H1 (cell line): ENCODE measurements at regions not wholly inside any gene's neighbourhood (a gene's known extent, or its start where the extent isn't known, plus 50 kb on each side); places are given as distances from the start of the nearest gene placed in this dataset.

ENCODE experiments used
- CTCF ChIA-PET: fragments of 300-600 bp; sonication (Branson Sonifier 250); formaldehyde crosslinking; loops from one replicate; lab custom pipeline; 2021; ENCODE audit not compliant: partially characterized antibody; lab: Charles Lee
- POLR2A ChIA-PET: fragments of 300-600 bp; sonication (Branson Sonifier 250); formaldehyde crosslinking; loops from one replicate; lab custom pipeline; 2021; ENCODE audit warnings: inconsistent platforms; ENCODE audit not compliant: partially characterized antibody; lab: Charles Lee
- DNase-seq, 2 experiments: peaks; one replicate each; pipeline versions ENCODE4 v3.0.0 to v3.0.0-alpha.2; 2010 to 2022; ENCODE audit warnings: low spot score in 2 of 2, low read depth in 1 of 2, mixed read lengths in 1 of 2
- FAIRE-seq: peaks from 2 replicates; lab custom pipeline; 2011; peaks lifted over from hg19 to GRCh38; lab: Jason Lieb, UNC
- H2AFZ ChIP-seq: 2 replicates; pipeline ENCODE4 v1.8.1; 2012; ENCODE audit warnings: low read length, inconsistent platforms
- H2AK5ac ChIP-seq: 2 replicates; pipeline ENCODE4 v1.6.1; 2013; ENCODE audit warnings: low read depth, low read length
- H2BK120ac ChIP-seq: replicated peaks from 2 replicates; pipeline ENCODE3; 2013; ENCODE audit warnings: low read depth, low read length, inconsistent platforms
- H2BK12ac ChIP-seq: 2 replicates; pipeline ENCODE4 v1.6.1; 2013; ENCODE audit warnings: low read depth, low read length
- H2BK15ac ChIP-seq: 2 replicates; pipeline ENCODE4 v1.6.1; 2013; ENCODE audit warnings: low read length
- H2BK20ac ChIP-seq: 2 replicates; pipeline ENCODE4 v1.6.1; 2013; ENCODE audit warnings: low read length
- H2BK5ac ChIP-seq: 2 replicates; pipeline ENCODE4 v1.6.1; 2013; ENCODE audit warnings: low read depth, low read length
- H3K14ac ChIP-seq: 2 replicates; pipeline ENCODE4 v1.6.1; 2013; ENCODE audit warnings: inconsistent platforms; ENCODE audit not compliant: insufficient read length
- H3K18ac ChIP-seq: 2 replicates; pipeline ENCODE4 v1.6.1; 2013; ENCODE audit warnings: low read length; ENCODE audit errors: extremely low read depth
- H3K23ac ChIP-seq: 2 replicates; pipeline ENCODE4 v1.6.1; 2013; ENCODE audit warnings: inconsistent platforms; ENCODE audit not compliant: insufficient read length
- H3K23me2 ChIP-seq: 2 replicates; pipeline ENCODE4 v1.6.1; 2013; ENCODE audit warnings: low read depth, low read length
- H3K27ac ChIP-seq: 2 replicates; pipeline ENCODE4 v1.6.1; 2011; ENCODE audit warnings: low read depth, low read length, inconsistent platforms
- H3K27me3 ChIP-seq, 4 experiments: replicated peaks in 1 of 4; 1 replicate in 1 of 4; 2 replicates in 3 of 4; pipeline versions ENCODE4 v1.6.1 to v1.8.1; 2011 to 2013; ENCODE audit warnings: low read length in 3 of 4, mild to moderate bottlenecking in 3 of 4, inconsistent platforms in 2 of 4, mixed read lengths in 2 of 4, moderate library complexity in 1 of 4; ENCODE audit not compliant: control insufficient read depth in 3 of 4, insufficient read depth in 3 of 4; ENCODE audit errors: extremely low read depth in 1 of 4
- H3K36me3 ChIP-seq, 4 experiments: 2 replicates each; pipeline versions ENCODE4 v1.6.1 to v1.8.1; 2011 to 2013; ENCODE audit warnings: mild to moderate bottlenecking in 4 of 4, low read length in 3 of 4, moderate library complexity in 2 of 4, control low read depth in 1 of 4, inconsistent platforms in 1 of 4; ENCODE audit not compliant: insufficient read depth in 4 of 4, control insufficient read depth in 2 of 4
- H3K4ac ChIP-seq: replicated peaks from 2 replicates; pipeline ENCODE3; 2013; ENCODE audit warnings: low read length, low read depth, mixed read lengths, inconsistent platforms; ENCODE audit not compliant: insufficient read length
- H3K4me1 ChIP-seq, 4 experiments: replicated peaks in 1 of 4; 1 replicate in 1 of 4; 2 replicates in 3 of 4; pipeline versions ENCODE4 v1.6.1 to v1.8.1; 2011 to 2013; ENCODE audit warnings: low read length in 3 of 4, inconsistent platforms in 2 of 4, mixed read lengths in 1 of 4; ENCODE audit not compliant: insufficient read depth in 4 of 4, control insufficient read depth in 3 of 4
- H3K4me2 ChIP-seq, 2 experiments: 2 replicates each; pipeline versions ENCODE4 v1.6.1 to v1.8.1; 2011 to 2013; ENCODE audit warnings: low read depth in 2 of 2, low read length in 2 of 2, control low read depth in 1 of 2, inconsistent platforms in 1 of 2, mild to moderate bottlenecking in 1 of 2; ENCODE audit not compliant: insufficient read depth in 1 of 2
- H3K4me3 ChIP-seq, 4 experiments: fragments of 200-600, 300-600 bp in 1 of 4; sonication (generic), shearing (Covaris generic), sonication (Bioruptor Twin) in 1 of 4; 2 replicates each; pipeline versions ENCODE4 v1.5.1 to v1.8.1; 2011 to 2016; ENCODE audit warnings: low read length in 4 of 4, low read depth in 3 of 4, control low read depth in 2 of 4, inconsistent platforms in 2 of 4, mild to moderate bottlenecking in 2 of 4, mixed read lengths in 1 of 4, moderate library complexity in 1 of 4; ENCODE audit not compliant: insufficient read depth in 2 of 4; ENCODE audit errors: extremely low read depth in 1 of 4
- H3K56ac ChIP-seq: replicated peaks from 2 replicates; pipeline ENCODE3; 2013; ENCODE audit warnings: low read depth, mild to moderate bottlenecking, mixed read lengths, low read length, inconsistent platforms; ENCODE audit not compliant: insufficient read length
- H3K79me1 ChIP-seq: 2 replicates; pipeline ENCODE4 v1.6.1; 2013; ENCODE audit warnings: low read depth, low read length, control low read depth
- H3K79me2 ChIP-seq, 2 experiments: 2 replicates each; pipeline versions ENCODE4 v1.6.1 to v1.8.1; 2012 to 2013; ENCODE audit warnings: low read length in 2 of 2, mild to moderate bottlenecking in 2 of 2, inconsistent platforms in 1 of 2; ENCODE audit not compliant: insufficient read depth in 2 of 2, control insufficient read depth in 1 of 2
- H3K9ac ChIP-seq, 4 experiments: replicated peaks in 1 of 4; 1 replicate in 1 of 4; 2 replicates in 3 of 4; pipeline versions ENCODE4 v1.6.1 to v1.8.1; 2011 to 2013; ENCODE audit warnings: low read depth in 3 of 4, low read length in 3 of 4, control low read depth in 2 of 4, mild to moderate bottlenecking in 2 of 4, moderate library complexity in 2 of 4, inconsistent platforms in 1 of 4; ENCODE audit errors: extremely low read depth in 1 of 4
- H3K9me3 ChIP-seq, 2 experiments: 2 replicates each; pipeline versions ENCODE4 v1.6.1 to v1.8.1; 2012 to 2013; ENCODE audit warnings: mild to moderate bottlenecking in 2 of 2, moderate library complexity in 2 of 2, control low read depth in 1 of 2, inconsistent platforms in 1 of 2, low read depth in 1 of 2, low read length in 1 of 2, mixed read lengths in 1 of 2; ENCODE audit not compliant: insufficient read depth in 2 of 2
- H4K20me1 ChIP-seq, 2 experiments: replicated peaks in 1 of 2; 2 replicates each; pipeline versions ENCODE3 to v1.8.1; 2011 to 2013; ENCODE audit warnings: inconsistent platforms in 2 of 2, low read length in 2 of 2, mild to moderate bottlenecking in 1 of 2; ENCODE audit not compliant: insufficient read depth in 2 of 2, control insufficient read depth in 1 of 2
- H4K5ac ChIP-seq: 2 replicates; pipeline ENCODE4 v1.6.1; 2013; ENCODE audit warnings: low read length, low read depth, mixed read lengths, inconsistent platforms; ENCODE audit not compliant: insufficient read length
- H4K8ac ChIP-seq: 2 replicates; pipeline ENCODE4 v1.8.0; 2013; ENCODE audit warnings: mild to moderate bottlenecking, moderate library complexity, low read length, inconsistent platforms; ENCODE audit not compliant: insufficient read depth; ENCODE audit errors: extremely low read depth
- H4K91ac ChIP-seq: replicated peaks from 2 replicates; pipeline ENCODE3; 2013; ENCODE audit warnings: low read length, mixed read lengths, inconsistent platforms; ENCODE audit not compliant: insufficient read length
- ASH2L ChIP-seq: fragments of 200-600, 300-600 bp; sonication (generic); IDR thresholded peaks from one replicate; pipeline ENCODE4 v1.7.1; 2017; ENCODE audit warnings: low read length
- POLR2A ChIP-seq, 2 experiments: IDR thresholded peaks; 1 replicate in 1 of 2; 2 replicates in 1 of 2; pipeline ENCODE4 v1.6.1; 2011; ENCODE audit warnings: low read depth in 2 of 2, low read length in 2 of 2, mild to moderate bottlenecking in 2 of 2; ENCODE audit errors: control extremely low read depth in 1 of 2
- POU5F1 ChIP-seq: IDR thresholded peaks from 2 replicates; pipeline ENCODE4 v1.6.1; 2011; ENCODE audit warnings: low read depth, mild to moderate bottlenecking, low read length, moderate library complexity
- RNF2 ChIP-seq: fragments of 200-900, 300-1000 bp; sonication (generic); IDR thresholded peaks from 2 replicates; pipeline ENCODE4 v1.7.1; 2016; ENCODE audit warnings: borderline replicate concordance, low read depth, mild to moderate bottlenecking, antibody characterized with exemption, low read length; ENCODE audit not compliant: poor library complexity, severe bottlenecking; ENCODE audit errors: missing control alignments
- SIN3A ChIP-seq, 2 experiments: IDR thresholded peaks in 1 of 2; conservative IDR thresholded peaks in 1 of 2; 2 replicates each; pipeline ENCODE4 v1.6.1; 2011 to 2012; ENCODE audit warnings: low read length in 2 of 2, improper control_type of control experiment in 1 of 2, low read depth in 1 of 2, mild to moderate bottlenecking in 1 of 2
- SP4 ChIP-seq: IDR thresholded peaks from 2 replicates; pipeline ENCODE4 v1.6.1; 2012; ENCODE audit warnings: low read length, inconsistent platforms
- SRF ChIP-seq: IDR thresholded peaks from 2 replicates; pipeline ENCODE4 v1.6.1; 2011; ENCODE audit warnings: mild to moderate bottlenecking, low read depth, low read length, moderate library complexity
- TAF1 ChIP-seq: IDR thresholded peaks from 2 replicates; pipeline ENCODE4 v1.6.1; 2011; ENCODE audit warnings: mild to moderate bottlenecking, low read depth, low read length
- ZNF274 ChIP-seq: IDR thresholded peaks from 2 replicates; pipeline ENCODE4 v1.7.0; 2012; ENCODE audit warnings: low read length, borderline replicate concordance; ENCODE audit errors: extremely low read depth
- WGBS, 2 experiments: shearing (Covaris generic) in 1 of 2; methylation state at CpG; one replicate each; pipeline versions ENCODE4 v1.1.6 to v1.1.7; 2013 to 2015; ENCODE audit warnings: low lambda C conversion rate in 2 of 2, mixed read lengths in 2 of 2, inconsistent platforms in 1 of 2, low coverage in 1 of 2, missing lambda C conversion rate in 1 of 2; ENCODE audit not compliant: insufficient replicate concordance in 2 of 2, insufficient coverage in 1 of 2, insufficient read length in 1 of 2; ENCODE audit errors: extremely low coverage in 1 of 2, missing lambda C conversion rate in 1 of 2; 5-methylcytosine and 5-hydroxymethylcytosine counted together
- TF ChIP-seq, protein P1 (sequence below): IDR thresholded peaks from 2 replicates; pipeline ENCODE4 v1.6.1; 2011; ENCODE audit warnings: low read depth, mild to moderate bottlenecking, low read length; ENCODE audit not compliant: insufficient read depth
- TF ChIP-seq, protein P2 (sequence below): IDR thresholded peaks from 2 replicates; pipeline ENCODE4 v1.6.1; 2012; ENCODE audit warnings: inconsistent platforms
- TF ChIP-seq, protein P3 (sequence below): IDR thresholded peaks from 2 replicates; pipeline ENCODE4 v1.6.1; 2012; ENCODE audit warnings: inconsistent platforms

DNA sequence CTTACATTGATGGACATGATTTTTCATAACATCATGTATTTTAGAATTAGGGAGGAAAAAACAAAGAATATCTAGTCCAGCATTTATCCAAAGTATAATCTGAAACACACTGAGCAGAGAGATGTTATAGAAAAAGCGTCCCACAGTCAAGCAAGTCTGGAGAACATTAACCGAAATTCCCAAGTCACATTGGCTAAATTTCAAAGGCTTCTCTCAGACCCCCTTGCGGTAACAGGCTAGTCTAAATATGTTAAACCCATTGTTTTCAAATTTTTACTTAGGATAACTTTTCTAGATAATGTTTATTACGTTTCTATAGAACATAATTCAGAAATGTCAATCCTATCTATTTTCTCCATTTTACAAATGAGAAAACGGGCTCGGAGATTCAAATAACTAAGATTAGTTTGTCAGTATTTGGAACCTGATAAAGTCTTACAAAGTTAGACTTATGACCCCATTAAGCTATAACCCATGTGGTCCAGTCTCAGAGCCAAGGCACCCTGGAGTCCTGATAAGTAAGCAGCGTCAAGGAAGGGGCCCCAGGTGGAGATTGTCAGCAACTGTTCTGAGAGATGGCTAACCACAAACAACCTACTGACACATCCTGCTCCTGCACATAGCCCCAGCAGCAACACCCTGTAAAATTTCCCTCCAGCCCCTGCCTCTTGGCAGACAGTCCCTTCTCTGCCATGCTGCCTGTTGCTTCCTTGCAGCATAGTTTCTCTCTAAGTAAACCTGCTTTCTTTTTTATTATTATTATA lies 220.6 kb upstream of the TMEM260 start:
- Histone ChIP-seq H3K36me3 (no peaks in the 10 kb centered on the region), H4K8ac (no peak overlapping the region), H3K14ac (no peak overlapping the region), H3K79me2 (no peaks in the 10 kb centered on the region), H3K56ac (no peak overlapping the region), H3K9ac (no peak overlapping the region), H4K5ac (no peak overlapping the region), H2BK15ac (no peak overlapping the region), H4K20me1 (no peaks in the 10 kb centered on the region), H3K79me1 (no peaks in the 10 kb centered on the region), H3K4me2 (no peak overlapping the region), H3K27me3 (no peaks in the 10 kb centered on the region), H3K18ac (no peak overlapping the region), H3K9me3 (no peaks in the 10 kb centered on the region), H3K4me3 (no peak overlapping the region), H2AK5ac (no peak overlapping the region), H3K4me1 (no peaks in the 10 kb centered on the region), H3K23ac (no peak overlapping the region), H2BK5ac (no peak overlapping the region), H4K91ac (no peak overlapping the region), H2BK12ac (no peak overlapping the region), H2BK120ac (no peak overlapping the region), H3K27ac (no peak overlapping the region), H3K4ac (no peak overlapping the region), H2AFZ (no peak overlapping the region), H3K23me2 (no peaks in the 10 kb centered on the region), H2BK20ac (no peak overlapping the region)
- DNase-seq (no peak), FAIRE-seq (no peak)
- POLR2A ChIA-PET: no interaction called here
- 94% methylated on average over 7 of the region's 7 CpGs; no CpG with 5 or more reads in 1 of the 2 experiments for WGBS, 2 experiments
- CTCF ChIA-PET: interaction anchor here (1.4 to 2.3 kb wide), 3 partner anchors 16 to 32 kb away, joined by 3 to 6 read pairs (median 4); no protein-coding TSS in a partner anchor
- no peak for TF ChIP-seq SP4
- no peak for TF ChIP-seq RNF2
- TF ChIP-seq POLR2A (IDR thresholded peaks at IDR 0.05; ENCODE audit: control extremely low read depth in 1 of 2, low read depth in 2 of 2, low read length in 2 of 2): no peak
- TF ChIP-seq, protein P1, sequence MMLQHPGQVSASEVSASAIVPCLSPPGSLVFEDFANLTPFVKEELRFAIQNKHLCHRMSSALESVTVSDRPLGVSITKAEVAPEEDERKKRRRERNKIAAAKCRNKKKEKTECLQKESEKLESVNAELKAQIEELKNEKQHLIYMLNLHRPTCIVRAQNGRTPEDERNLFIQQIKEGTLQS: no peak
- TF ChIP-seq, protein P2, sequence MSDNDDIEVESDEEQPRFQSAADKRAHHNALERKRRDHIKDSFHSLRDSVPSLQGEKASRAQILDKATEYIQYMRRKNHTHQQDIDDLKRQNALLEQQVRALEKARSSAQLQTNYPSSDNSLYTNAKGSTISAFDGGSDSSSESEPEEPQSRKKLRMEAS: no peak
- TF ChIP-seq SRF: no peak
- TF ChIP-seq, protein P3, sequence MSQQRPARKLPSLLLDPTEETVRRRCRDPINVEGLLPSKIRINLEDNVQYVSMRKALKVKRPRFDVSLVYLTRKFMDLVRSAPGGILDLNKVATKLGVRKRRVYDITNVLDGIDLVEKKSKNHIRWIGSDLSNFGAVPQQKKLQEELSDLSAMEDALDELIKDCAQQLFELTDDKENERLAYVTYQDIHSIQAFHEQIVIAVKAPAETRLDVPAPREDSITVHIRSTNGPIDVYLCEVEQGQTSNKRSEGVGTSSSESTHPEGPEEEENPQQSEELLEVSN: no peak
- TF ChIP-seq TAF1: no peak
- TF ChIP-seq POU5F1: no peak
- TF ChIP-seq SIN3A (conservative IDR thresholded peaks at IDR 0.05 in 1 of 2, IDR thresholded peaks at IDR 0.05 in 1 of 2; ENCODE audit: low read depth in 1 of 2, low read length in 2 of 2): no peak
- TF ChIP-seq ZNF274: no peak
- TF ChIP-seq ASH2L: no peak
